GM19372 (cell line): ENCODE measurements at regions not wholly inside any gene's neighbourhood (a gene's known extent, or its start where the extent isn't known, plus 50 kb on each side); places are given as distances from the start of the nearest gene placed in this dataset.
"Not testable (repeated sequence)": the region's sequence is repeated elsewhere in the genome, so short reads cannot be mapped to it uniquely, and the experiment has no call there.

Source experiments
- ATAC-seq: cut with Tn5 transposase; IDR thresholded peaks from one replicate; pipeline ENCODE4 v1.9.1; 2021; ENCODE audit warnings: mild to moderate bottlenecking, low read depth, moderate library complexity; ENCODE audit not compliant: unreplicated experiment

- no peak for ATAC-seq
Observed at GRCh38 chr1:196007763-196008162, 600.5 kb downstream of the KCNT2 start.

GRCh38 chr1:196005426-196005825 is 602.8 kb downstream of the KCNT2 start:
- no peak for ATAC-seq

- not testable (repeated sequence) for ATAC-seq
Observed at GRCh38 chr1:196004388-196004787, 603.9 kb downstream of the KCNT2 start.

- ATAC-seq = no peak
Observed at GRCh38 chr1:196002906-196003305, 605.3 kb downstream of the KCNT2 start.

- ATAC-seq = not testable (repeated sequence)
Observed at GRCh38 chr1:196002296-196002695, 605.9 kb downstream of the KCNT2 start.

GRCh38 chr1:196001188-196001587 is 607.1 kb downstream of the KCNT2 start:
- ATAC-seq = no peak

GRCh38 chr1:195999022-195999421 is 609.2 kb downstream of the KCNT2 start:
- no peak for ATAC-seq

- no peak for ATAC-seq
Observed at GRCh38 chr1:195981448-195982139, 626.6 kb downstream of the KCNT2 start.

- ATAC-seq = no peak
Observed at GRCh38 chr1:195979646-195980045, 628.6 kb downstream of the KCNT2 start.

GRCh38 chr1:195973311-195973904 is 634.8 kb downstream of the KCNT2 start:
- no peak for ATAC-seq

GRCh38 chr1:195971589-195971988 is 636.7 kb downstream of the KCNT2 start:
- no peak for ATAC-seq

- no peak for ATAC-seq
Observed at GRCh38 chr1:195970209-195970608, 638.0 kb downstream of the KCNT2 start.

- ATAC-seq = no peak
Observed at GRCh38 chr1:195965475-195965874, 642.8 kb downstream of the KCNT2 start.

GRCh38 chr1:195965036-195965435 is 643.2 kb downstream of the KCNT2 start:
- no peak for ATAC-seq

GRCh38 chr1:195964516-195964915 is 643.7 kb downstream of the KCNT2 start:
- no peak for ATAC-seq

GRCh38 chr1:195962051-195962450 is 646.2 kb downstream of the KCNT2 start:
- no peak for ATAC-seq

GRCh38 chr1:195960580-195960979 is 647.7 kb downstream of the KCNT2 start:
- ATAC-seq = no peak

- no peak for ATAC-seq
Observed at GRCh38 chr1:195958131-195958530, 650.1 kb downstream of the KCNT2 start.

- ATAC-seq = no peak
Observed at GRCh38 chr1:195956845-195957244, 651.4 kb downstream of the KCNT2 start.

GRCh38 chr1:195954848-195955247 is 653.4 kb downstream of the KCNT2 start:
- no peak for ATAC-seq

GRCh38 chr1:195951313-195951712 is 656.9 kb downstream of the KCNT2 start:
- ATAC-seq = no peak

- no peak for ATAC-seq
Observed at GRCh38 chr1:195948123-195948895, 659.9 kb downstream of the KCNT2 start.
